GM23248 (cell line): ENCODE measurements at regions not wholly inside any gene's neighbourhood (a gene's known extent, or its start where the extent isn't known, plus 50 kb on each side); places are given as distances from the start of the nearest gene placed in this dataset.

Experiments used
- EZH2 ChIP-seq: fragments of 200-600 bp; sonication (generic); IDR thresholded peaks from 2 replicates; pipeline ENCODE4 v1.6.1; 2018; ENCODE audit warnings: antibody characterized with exemption, mild to moderate bottlenecking; ENCODE audit not compliant: insufficient read depth, poor library complexity, severe bottlenecking
- EZH2phosphoT487 ChIP-seq: fragments of 200-600 bp; sonication (generic); IDR thresholded peaks from 2 replicates; pipeline ENCODE4 v1.6.1; 2018; ENCODE audit warnings: antibody characterized with exemption, moderate library complexity, mild to moderate bottlenecking, low read depth; ENCODE audit not compliant: insufficient read depth

- TF ChIP-seq EZH2 (no peak), EZH2phosphoT487 (no peak)
Measured at GRCh38 chr4:136281889-136282288, 1250.4 kb downstream of the PCDH18 start.
